COR-L47 (cell line): ENCODE measurements at regions not wholly inside any gene's neighbourhood (a gene's known extent, or its start where the extent isn't known, plus 50 kb on each side); places are given as distances from the start of the nearest gene placed in this dataset.

Experiments
- DNase-seq: peaks from one replicate; lab custom pipeline; 2025; lab: John Stamatoyannopoulos, UW

DNA sequence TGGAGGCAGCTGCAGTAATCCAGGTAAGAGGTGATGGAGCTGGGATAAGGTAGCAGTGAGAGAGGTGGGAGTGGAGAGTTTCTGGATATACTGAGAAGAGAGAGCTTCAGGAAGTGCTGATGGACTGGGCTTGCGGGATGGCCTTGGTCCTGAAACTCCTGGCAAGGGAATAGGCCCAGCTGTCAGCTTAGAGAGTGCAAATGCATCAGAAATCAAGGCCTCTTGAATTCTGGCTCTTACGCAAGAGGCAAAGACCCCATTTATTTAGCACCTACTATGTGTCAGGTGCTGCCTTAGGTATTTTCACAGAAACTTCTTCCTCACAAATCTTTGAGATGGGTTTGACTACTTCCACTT is 227.2 kb upstream of the MAP3K1 start:
- DNase-seq, result no peak

DNA sequence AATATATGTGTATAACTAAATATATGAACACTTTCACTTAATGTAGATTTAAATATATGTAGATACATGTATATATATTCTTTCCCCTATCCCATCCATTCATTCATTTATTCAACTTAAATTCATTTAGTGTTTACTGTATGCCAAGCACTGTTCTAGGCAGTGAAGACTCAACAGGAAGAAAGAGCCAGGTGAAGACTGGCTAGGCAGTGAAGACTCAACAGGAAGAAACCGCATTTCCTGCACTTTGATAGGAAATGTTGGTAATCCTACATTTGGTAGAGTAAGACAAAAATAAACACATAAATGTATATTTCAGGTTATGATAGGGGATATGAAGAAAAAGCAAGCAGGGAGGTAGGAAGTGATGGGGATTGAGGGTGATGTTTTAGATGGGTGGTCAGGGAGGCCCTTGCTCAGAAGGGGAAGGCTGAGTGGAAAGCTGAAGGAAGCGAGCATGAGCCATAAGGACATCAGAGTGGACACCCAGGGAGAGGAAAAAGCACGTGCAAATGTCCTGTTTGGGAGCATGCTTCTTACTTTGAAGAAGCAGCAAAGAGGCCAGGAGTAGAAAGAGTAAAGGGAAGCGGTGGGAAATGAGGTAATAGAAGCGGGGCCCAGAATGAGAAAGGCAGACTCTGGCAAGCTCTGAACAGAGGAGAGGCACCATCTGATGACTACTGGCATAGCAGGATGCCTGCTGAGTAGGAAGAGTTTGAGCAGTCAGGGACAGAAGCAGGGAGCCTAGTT is 227.8 kb upstream of the MAP3K1 start:
- no peak for DNase-seq

DNA sequence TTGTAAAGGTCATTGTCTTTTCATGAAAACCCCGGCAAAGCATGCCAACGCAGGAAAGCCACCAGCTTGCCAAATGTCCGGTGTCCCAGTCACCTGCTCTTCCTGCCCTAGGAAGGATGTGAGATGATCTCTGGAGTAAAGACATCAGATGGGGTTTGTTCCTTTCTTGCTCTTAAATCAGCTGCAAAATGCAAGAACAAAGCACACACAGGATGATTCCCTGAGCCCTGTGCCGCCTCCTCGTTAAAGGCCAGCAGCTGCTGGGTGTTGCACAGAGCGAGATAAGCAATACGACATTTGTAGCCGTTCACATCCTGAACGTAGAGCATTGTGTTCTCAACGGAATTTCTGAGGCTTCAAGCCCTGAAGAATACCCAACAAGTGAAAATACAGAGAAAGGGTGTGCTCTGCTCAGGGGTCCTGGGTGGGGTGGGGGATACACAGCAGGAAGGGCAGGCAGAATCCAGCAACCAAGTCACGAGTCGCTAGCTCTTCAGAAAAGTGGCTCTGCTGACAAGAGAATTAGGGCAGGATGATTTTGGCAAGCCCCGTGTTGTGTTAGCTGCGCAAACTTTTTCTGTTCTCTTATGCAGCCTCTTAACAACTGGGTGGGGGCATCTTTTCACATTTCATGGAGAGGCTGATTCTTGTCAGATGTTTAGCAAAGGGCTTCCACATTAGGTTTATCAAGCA is 229.2 kb upstream of the MAP3K1 start:
- DNase-seq, result peak; percentile 4

DNA sequence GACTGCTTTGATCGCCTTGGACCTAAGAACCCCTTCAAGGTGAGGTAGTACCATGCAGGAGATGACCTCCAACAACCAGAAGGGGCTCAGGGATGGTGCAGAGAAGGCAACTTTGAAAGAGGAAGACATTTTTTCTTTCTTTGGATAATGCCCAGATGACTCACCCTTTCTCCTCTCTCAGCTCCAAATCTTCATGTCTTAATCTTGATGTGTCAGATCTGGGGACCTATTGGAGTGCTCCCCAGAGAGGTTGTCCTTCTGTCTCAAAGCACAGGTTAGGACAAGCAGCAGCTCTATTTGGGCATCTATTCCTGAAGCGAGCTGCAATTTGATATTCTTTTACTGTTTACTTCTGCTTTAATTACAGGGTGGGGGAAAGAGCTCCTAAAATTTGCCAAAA is 229.9 kb upstream of the MAP3K1 start:
- DNase-seq, result no peak

DNA sequence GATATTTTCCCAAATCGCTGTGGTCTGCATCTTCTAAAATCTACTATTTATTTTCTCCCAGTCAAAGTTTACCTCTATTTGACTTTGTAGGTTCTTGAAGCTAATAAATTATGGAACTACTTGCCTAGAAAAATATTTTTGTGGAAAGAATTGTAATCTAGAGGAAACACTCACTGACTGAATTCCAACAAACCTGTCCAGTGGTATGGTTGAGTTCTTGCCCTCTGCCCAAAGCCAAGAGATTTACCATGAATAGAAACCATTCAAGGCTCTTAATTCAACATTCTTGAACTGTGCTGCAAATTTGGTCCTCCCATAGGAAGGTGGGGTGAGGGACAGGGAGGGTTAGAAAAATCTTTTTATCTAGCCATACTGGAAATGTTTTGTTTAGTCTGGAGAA is 233.9 kb upstream of the MAP3K1 start:
- no peak for DNase-seq

DNA sequence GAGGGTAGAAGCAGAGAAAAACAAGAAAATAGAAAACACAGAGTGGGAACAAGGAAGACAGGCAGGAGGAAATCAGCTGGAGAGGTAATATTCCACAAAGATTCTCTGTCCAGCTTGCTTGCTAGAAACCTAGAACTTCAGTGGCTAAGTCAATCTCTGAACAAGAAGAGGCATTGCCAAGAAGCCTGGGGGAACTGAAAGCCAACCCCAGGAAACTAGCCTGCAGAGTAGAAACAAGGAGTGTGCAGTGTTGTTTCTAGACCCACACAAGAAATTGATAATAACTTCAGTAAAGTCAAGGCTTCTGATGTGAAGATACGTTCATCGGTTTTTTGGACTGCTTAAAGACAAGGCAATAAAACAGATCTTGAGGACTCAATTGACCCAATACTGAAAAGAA is 234.5 kb upstream of the MAP3K1 start:
- DNase-seq, result no peak

DNA sequence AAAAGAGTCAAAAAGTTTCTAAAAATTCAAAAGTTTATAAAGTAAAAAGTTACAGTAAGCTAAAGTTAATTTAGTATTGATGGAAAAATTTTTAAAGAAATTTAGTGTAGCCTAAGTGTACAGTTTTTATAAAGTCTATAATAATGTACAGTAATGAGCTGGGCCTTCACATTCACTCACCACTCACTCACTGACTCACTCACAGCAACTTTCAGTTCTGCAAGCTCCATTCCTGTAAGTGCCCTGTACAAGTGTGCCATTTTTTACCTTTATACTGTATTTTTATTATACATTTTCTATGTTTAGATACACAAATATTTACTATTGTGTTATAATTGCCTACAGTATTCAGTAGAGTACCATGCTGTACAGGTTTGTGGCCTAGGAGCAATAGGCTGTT is 239.5 kb upstream of the MAP3K1 start:
- DNase-seq, result no peak

DNA sequence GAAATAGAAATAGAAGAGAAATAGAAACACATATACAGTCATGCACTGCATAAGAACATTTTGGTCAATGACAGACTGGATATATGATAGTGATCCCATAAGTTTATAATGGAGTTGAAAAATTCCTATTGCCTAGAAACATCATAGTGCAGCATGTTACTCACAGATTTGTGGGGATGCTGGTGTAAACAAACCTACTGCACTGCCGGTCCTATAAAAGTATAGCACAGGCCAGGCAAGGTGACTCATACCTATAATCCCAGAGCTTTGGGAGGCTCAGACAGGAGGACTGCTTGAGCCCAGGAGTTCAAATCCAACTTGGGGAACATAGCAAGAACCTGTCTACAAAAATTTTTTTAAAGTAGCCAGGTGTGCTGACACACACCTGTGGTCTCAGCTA is 240.6 kb upstream of the MAP3K1 start:
- DNase-seq, result no peak

DNA sequence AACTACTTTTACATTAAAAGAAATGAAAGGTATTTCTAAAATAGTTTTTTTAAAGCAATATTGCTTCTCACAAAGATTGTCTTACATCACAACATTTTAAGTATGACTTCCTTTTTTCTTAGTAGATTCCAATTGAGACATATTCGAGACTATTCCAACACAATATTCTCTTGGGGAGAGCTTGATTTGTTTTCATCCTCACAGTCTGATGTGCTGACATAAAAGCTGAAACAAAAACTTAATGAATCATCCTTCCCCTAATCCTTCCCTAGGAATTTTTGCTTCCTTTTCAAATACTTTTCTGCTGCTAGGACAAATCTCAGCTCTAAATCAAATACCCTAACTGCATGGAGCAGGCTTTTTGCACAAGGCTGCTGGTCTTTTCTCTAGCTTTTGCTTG is 245.8 kb upstream of the MAP3K1 start:
- DNase-seq, result no peak

DNA sequence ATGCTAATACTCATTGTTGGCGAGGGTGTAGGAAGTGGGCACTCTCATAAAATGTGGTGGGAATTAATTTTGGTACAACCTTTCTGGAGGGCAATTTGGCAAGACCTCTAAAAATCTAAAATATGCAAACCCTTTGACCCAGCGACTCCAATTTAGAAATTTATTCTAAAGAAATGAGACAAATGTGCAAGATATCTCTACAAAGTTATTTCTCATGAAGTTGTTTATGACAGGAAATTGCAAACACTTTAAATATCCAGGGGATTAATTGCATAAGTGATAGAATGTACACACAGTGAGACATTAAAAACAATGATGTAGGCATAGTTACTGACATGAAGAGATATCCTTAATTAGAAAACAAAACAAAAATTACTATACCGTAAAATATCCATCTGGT is 246.3 kb upstream of the MAP3K1 start:
- no peak for DNase-seq

DNA sequence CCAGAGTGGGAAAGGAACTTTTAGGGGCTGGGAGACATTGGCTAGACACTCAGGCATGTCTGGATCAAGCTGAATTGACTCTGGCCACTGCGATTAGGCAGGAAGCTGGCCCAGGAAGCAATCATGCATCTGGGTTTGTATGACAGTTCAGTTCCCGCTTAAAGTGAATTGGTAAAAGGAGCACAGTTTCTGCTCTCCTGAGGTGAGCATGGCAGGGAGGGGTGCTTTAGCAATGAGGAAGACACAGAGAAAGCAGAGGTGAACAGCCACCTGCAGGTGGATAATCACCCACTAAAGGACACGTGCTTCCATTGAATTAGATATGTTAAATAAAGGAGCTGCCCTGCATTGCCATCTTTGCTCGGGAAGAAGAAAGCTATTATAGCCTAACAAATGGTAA is 248.1 kb upstream of the MAP3K1 start:
- DNase-seq, result no peak

DNA sequence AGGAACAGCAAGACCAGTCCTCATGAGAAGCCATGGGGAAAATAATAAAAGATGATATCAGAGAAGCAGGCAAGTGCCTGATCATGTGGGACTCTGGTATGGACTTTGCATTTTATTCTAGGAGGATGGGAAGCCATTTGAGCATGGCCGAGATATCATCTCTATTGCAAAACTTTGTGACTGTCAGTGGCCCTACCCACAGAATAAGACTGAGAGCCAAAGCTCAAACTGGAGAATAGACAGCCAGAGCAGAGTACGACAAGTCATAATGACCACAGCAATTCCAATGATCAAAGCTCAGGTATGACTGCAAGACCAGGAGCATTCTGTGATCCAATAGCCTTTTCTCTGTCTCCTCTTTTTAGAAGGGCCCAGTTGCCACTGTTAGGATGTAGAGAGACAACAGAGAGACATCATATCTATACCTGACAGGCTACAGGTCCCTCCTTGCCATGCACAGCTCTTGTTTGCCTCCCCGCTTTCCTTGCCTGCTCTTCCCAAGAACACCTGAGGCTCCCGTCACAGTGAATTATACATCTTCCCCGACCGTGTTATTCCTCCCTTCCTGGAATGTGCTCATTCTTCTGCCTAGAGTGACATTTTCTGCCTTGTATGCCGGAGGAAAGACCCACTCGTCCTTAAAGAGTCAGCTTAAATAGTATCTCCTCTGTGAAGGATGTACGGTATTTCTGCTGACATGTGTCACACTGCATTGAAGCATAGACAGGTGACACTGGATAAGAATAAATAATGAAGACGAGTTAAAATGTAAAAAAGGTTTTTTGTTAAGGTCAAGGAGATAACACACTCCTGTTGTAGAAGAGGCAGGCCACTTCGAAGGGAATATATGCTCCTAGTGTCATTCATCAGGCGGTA is 248.7 kb upstream of the MAP3K1 start:
- DNase-seq, result no peak

DNA sequence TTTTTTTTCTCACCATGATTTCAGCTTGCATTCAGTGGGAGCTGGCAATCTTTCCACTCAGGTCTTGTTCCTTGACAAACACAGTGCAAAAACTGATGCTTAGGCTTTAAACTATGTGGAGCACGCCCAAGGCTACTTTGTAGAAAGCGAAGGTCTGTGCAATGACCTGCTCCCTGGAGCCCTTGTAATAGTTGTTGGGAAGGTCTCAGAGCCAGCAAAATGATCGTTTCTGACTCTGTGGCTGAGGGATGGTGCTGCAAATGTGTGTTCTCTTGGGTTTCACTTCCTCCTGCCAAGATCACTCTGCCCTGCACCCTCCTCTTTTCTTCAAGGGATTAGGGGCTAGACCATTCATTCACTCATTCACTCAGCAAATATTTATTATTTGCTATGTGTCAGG is 249.7 kb upstream of the MAP3K1 start:
- no peak for DNase-seq

DNA sequence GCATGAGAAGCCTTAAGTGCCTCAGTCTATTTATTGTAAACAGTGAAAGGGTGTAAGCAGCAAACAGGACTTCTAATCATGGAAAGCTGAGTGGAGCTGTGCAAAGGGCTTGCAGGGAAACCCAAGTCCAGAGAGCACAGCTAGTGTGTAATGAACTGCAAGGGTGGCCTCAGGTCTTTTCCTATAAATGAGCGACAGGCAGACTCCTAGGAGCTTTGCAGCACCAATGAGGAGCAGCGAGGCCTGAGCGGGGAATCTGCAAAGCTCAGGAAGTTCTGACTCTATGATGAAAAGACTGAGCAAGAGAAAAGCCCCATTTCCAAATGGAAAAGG is 250.1 kb upstream of the MAP3K1 start:
- no peak for DNase-seq

DNA sequence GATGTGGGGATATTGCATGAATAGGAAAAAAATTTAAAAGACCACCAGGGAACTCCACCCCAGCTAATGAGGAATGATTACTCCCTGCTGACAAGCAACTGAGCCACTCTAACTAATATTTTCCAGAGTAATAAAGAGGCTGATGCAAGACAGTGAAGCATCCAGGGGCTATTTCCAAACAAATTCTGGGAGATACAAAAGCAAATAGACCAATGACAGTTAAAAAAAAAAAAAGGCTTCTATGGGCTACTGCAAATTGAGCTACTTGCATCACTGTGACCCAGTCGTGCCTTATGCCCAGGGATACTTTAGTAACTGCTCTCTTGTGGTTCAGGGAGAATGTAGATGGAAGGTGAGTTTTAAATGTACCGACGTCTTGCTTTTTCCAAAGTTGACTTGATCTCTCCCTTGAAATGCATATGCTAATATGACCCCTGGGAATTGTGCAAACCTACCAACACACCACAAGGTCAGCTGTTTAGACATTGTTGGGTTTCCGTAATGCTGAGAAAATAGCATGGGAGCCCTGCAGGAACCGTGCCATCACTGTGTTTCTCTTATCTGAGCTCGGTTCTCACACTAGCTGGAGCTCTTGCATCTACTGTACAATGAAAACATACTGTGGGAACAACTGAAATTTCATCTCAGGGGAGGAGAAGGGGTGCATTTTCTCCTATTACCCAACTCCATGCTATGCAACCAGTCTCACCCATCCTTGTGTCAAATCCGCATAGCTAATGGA is 250.6 kb upstream of the MAP3K1 start:
- DNase-seq, result no peak

DNA sequence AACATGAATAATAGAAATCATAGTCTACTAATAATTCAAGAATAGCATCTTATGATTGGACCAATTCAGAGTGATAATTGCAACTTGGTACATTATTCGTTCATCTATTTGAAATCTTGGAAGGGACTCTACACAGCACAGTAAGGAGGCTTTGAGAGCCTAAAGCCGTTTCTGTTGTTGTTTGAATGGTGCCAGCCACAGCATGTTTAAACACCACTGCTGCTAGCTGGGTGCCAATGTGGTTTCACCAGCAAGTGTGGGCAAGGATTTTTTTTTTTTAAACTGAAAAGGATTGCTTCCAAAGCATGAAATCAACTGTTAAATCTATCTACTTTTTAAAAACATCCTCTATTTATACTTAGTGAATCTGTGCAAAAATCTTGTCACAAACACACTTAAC is 253.9 kb upstream of the MAP3K1 start:
- no peak for DNase-seq

DNA sequence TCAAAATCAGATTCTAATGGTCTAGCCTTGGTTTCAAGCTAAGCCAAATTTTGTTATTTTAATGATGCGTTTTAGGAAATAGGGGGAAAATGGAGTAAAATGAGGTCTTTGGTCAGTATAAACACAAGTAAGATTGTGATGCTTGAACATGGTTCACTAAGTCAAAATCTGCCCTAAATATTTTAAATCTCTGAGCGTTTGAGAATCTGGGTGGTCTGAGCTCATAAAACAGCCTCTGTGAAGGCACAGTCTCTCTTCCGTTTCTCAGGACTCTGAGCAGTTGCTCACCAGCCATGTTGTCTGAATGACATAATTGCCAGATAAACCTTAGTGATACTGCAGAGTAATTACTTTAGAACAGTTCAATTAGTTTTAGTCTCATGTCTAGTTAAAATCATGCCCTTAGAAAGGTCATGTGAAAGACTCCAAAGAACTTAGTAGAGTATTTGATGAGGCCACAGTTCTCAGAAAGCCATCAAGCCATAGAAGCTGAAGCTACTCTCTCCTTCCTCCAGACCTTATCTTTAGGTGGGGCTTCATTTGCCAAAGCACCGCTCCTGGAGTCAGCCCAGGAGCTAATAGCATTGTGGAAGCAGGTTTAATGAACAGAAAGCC is 257.1 kb upstream of the MAP3K1 start:
- DNase-seq, result no peak

DNA sequence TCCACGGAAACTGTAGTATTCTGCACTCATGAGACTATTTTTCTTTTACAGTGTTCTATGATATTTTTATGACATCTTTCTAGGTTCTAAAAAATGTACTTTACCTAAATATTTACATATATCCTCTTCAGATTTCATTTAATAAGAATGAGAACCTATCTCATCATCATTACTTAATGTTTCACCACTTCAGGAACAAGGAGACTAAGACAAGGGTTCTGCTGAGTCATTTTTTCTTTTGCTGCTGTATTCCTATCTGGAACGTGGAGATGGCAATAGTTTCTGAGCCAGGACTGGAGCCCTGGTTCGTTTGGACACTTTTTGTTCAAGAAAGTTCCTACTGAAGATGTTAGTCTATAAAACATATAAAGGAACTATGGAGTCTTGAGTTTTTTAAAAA is 258.2 kb upstream of the MAP3K1 start:
- no peak for DNase-seq

DNA sequence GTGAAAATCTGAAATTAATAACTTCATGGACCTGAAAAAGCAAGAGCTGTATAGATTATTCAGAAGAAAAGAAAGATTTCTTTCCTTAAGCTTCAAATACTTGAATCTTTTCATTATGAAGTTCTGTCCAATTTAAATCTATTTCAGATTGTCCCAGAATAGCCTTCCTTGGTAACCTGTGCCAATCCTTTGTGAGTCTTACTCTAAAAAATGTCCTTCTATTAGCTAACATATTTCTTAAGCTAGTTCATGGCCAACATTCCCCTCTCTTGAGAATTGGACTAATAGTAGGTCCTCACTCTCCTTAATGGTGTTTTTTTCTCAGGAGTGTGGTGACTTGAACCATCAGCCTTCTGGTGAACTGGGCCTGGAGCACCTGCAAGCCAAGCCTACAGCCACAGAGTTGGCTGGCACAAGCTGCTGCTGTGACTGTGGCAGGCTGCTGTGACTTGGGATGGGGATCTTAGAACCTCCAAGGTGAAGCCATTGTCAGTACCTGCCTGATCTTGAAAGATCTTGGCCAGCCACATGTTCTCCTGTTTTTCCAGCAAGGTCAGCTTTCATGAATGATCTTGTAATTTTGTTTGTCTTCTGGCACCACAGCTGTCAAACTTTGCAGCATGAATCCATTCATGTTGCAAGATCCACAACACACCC is 262.6 kb upstream of the MAP3K1 start:
- no peak for DNase-seq

DNA sequence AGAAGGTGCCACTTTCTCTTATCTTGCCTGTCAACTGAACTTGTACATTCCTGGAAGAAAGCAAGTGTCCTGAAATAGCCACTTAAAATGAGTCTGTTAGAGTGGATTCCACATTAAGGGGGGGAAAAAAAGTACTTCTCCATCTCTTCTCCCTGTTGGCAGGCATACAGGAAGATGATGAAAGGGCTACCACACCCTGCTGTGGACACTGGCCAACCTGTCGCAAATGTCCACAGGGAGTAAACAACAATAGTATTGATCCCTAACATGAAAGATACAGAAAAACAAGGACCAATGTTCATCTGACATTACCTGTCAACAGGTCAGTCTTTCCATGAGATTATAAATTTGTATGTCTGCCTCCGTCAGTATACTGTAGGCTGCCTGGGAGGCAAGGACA is 265.1 kb upstream of the MAP3K1 start:
- no peak for DNase-seq

DNA sequence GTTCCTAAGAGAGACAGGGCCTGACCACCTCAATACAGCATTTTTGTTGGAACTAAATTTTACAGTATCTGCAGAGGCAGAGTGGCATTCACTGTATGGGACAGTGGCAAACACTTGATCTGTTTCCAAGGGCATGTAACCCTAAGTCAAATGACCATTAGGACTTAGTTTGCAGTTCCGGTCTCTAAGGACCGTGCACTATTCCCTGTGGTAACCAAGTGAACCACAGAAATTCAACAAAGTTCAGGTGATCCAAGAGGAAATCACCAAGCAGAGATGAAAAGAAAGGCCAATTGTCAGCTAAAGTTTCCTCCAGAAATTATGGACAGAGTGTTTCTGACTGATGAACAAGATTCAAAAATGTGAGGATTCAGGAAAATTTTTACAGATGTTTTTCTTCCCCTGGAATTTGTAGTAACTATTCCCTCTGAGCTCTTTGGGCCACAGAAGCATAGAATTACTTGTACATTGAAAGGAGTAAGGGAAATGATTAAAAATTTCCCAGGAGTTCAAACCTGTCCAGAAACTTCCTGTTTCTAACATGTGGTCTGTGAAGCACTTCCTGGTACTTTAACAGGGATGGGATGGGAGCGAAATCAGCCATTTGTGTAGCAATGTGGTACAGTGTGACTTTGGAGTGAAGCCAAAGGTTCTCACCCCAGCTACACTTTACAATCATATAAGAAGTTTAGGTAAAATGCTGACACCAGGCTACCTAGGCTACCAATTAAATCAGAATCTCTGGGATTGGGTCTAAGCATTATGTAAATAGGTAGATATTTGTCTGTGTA is 266.1 kb upstream of the MAP3K1 start:
- DNase-seq, result no peak
